Neural cell (in vitro differentiated cells): ENCODE measurements at regions not wholly inside any gene's neighbourhood (a gene's known extent, or its start where the extent isn't known, plus 50 kb on each side); places are given as distances from the start of the nearest gene placed in this dataset.

Source experiments
- CTCF ChIP-seq: fragments of 450-650 bp; IDR thresholded peaks from 2 replicates; pipeline ENCODE4 v1.5.1; 2014; ENCODE audit warnings: antibody characterized with exemption, mild to moderate bottlenecking, moderate library complexity; ENCODE audit not compliant: poor library complexity, severe bottlenecking
- EP300 ChIP-seq: fragments of 450-650 bp; conservative IDR thresholded peaks from 2 replicates; pipeline ENCODE4 v1.6.1; 2014; ENCODE audit warnings: antibody characterized with exemption, mild to moderate bottlenecking, moderate library complexity; ENCODE audit not compliant: poor library complexity, severe bottlenecking
- POLR2AphosphoS5 ChIP-seq: IDR thresholded peaks from 2 replicates; pipeline ENCODE4 v1.6.1; 2012
- REST ChIP-seq: IDR thresholded peaks from 2 replicates; pipeline ENCODE4 v1.6.1; 2012; ENCODE audit warnings: borderline replicate concordance
- SMC3 ChIP-seq: fragments of 450-650 bp; conservative IDR thresholded peaks from 2 replicates; pipeline ENCODE4 v1.6.1; 2014; ENCODE audit warnings: antibody characterized with exemption, mild to moderate bottlenecking, moderate library complexity; ENCODE audit not compliant: poor library complexity

DNA sequence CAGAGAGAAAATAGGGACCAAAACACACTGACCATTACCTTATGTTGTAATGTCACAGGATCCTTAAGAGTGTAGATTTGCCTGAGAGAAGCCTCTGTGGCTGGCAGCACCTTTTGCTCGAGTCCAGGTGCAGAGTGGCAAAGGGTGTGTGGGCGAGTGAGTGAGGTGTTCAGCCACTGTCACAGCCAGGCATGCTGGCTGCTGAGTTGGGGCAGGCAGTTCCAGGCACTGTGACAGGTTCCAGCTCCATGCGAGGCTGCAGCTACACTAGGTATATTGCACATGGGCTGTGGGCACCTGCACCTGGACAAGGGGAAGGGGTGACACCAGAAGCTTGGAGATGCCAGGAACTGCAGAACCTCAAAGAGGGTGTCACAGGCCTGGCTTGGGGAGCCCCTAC is 1370.4 kb upstream of the PRMT6 start:
- TF ChIP-seq REST, result no peak
- no peak for TF ChIP-seq CTCF
- no peak for TF ChIP-seq EP300
- no peak for TF ChIP-seq SMC3
- no peak for TF ChIP-seq POLR2AphosphoS5
